ENCODE measurements at regions not wholly inside any gene's neighbourhood (a gene's known extent, or its start where the extent isn't known, plus 50 kb on each side); places are given as distances from the start of the nearest gene placed in this dataset.

- no peaks in the 10 kb centered on the region for H3K27me3 ChIP-seq (replicated peaks; ENCODE audit: insufficient read depth)
- H3K9me3 ChIP-seq: no peaks in the 10 kb centered on the region
- no peak for DNase-seq (ENCODE audit: low spot score)
- H3K4me3 ChIP-seq: no peak overlapping the region
- no peaks in the 10 kb centered on the region for H3K36me3 ChIP-seq
- 80% methylated on average over 3 of the region's 3 CpGs for WGBS
- H3K27ac ChIP-seq: no peak overlapping the region
- no peak for TF ChIP-seq POLR2A (IDR thresholded peaks at IDR 0.05)
- no peak for TF ChIP-seq CTCF (IDR thresholded peaks at IDR 0.05)
- TF ChIP-seq POLR2AphosphoS5 (IDR thresholded peaks at IDR 0.05): no peak
- H3K4me1 ChIP-seq (replicated peaks): no peaks in the 10 kb centered on the region
- intact Hi-C loops (cut with DNase I): no loop called here
Measured at GRCh38 chr4:115596265-115597001, 483.0 kb upstream of the NDST4 start.

GRCh38 chr4:115580901-115581300, 467.5 kb upstream of the NDST4 start:
- Histone ChIP-seq H3K4me1 (replicated peaks) (no peaks in the 10 kb centered on the region), H3K27ac (no peak overlapping the region), H3K9me3 (no peaks in the 10 kb centered on the region), H3K27me3 (replicated peaks; ENCODE audit: insufficient read depth) (no peaks in the 10 kb centered on the region), H3K4me3 (no peak overlapping the region), H3K36me3 (no peaks in the 10 kb centered on the region)
- DNase-seq (ENCODE audit: low spot score): no peak
- TF ChIP-seq POLR2A (IDR thresholded peaks at IDR 0.05): no peak
- TF ChIP-seq CTCF (IDR thresholded peaks at IDR 0.05): no peak
- TF ChIP-seq POLR2AphosphoS5 (IDR thresholded peaks at IDR 0.05): no peak
- intact Hi-C loops (cut with DNase I): no loop called here

DNA sequence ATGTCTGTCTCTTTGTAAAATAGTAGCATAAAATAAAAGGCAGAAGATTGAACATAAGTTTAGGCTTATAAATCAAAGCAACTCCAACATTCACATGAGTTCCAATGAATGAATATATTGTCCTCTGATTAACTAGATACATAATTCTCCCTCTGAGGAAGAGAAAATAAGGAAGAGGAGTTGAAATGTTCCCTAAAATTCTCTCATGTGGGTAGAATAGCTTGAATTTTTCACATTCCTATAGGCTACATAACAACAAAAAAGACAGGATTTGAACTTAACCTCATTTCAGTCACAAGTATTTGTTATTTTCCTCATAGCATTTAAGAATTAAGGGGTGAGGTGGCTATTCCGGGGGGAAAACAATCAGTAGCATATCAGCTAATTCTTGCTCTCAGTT, 462.4 kb upstream of the NDST4 start:
- 84% methylated on average over 1 of the region's 1 CpG for WGBS
- TF ChIP-seq POLR2AphosphoS5 (IDR thresholded peaks at IDR 0.05): no peak
- no peak for TF ChIP-seq CTCF (IDR thresholded peaks at IDR 0.05)
- no peak for TF ChIP-seq POLR2A (IDR thresholded peaks at IDR 0.05)

DNA sequence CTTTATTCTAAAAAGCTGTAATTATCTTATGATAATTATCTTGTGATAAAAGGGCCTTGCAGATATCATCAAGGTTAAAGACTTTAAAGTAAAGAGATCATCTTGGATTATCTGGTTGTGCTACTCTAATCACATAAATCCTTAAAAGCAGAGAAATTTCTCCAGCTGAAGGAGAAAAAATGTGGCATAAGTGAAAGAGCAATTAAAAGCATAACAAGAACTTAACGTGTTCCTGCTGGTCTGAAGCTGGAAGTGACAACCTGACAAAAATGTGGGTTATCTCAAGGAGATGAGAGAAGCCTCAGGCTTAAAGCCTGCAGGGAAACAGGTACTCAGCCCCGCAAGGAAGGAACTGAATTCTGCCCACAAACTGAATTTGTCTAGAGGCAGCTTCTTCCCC, 449.1 kb upstream of the NDST4 start:
- Histone ChIP-seq H3K9me3 (no peaks in the 10 kb centered on the region), H3K4me3 (no peak overlapping the region), H3K36me3 (no peaks in the 10 kb centered on the region), H3K27ac (no peak overlapping the region), H3K4me1 (replicated peaks) (no peaks in the 10 kb centered on the region), H3K27me3 (replicated peaks; ENCODE audit: insufficient read depth) (no peaks in the 10 kb centered on the region)
- DNase-seq (ENCODE audit: low spot score): no peak
- intact Hi-C loops (cut with DNase I): no loop called here
- TF ChIP-seq POLR2A (IDR thresholded peaks at IDR 0.05): no peak
- TF ChIP-seq CTCF (IDR thresholded peaks at IDR 0.05): no peak
- no peak for TF ChIP-seq POLR2AphosphoS5 (IDR thresholded peaks at IDR 0.05)
- WGBS: 16% methylated on average over 2 of the region's 2 CpGs

More for the DNA sequence above, 462.4 kb upstream of the NDST4 start:
- Histone ChIP-seq H3K27ac (no peak overlapping the region), H3K4me3 (no peak overlapping the region), H3K4me1 (replicated peaks) (no peaks in the 10 kb centered on the region), H3K9me3 (no peaks in the 10 kb centered on the region), H3K27me3 (replicated peaks; ENCODE audit: insufficient read depth) (no peaks in the 10 kb centered on the region), H3K36me3 (no peaks in the 10 kb centered on the region)
- intact Hi-C loops (cut with DNase I): no loop called here
- DNase-seq (ENCODE audit: low spot score): no peak

DNA sequence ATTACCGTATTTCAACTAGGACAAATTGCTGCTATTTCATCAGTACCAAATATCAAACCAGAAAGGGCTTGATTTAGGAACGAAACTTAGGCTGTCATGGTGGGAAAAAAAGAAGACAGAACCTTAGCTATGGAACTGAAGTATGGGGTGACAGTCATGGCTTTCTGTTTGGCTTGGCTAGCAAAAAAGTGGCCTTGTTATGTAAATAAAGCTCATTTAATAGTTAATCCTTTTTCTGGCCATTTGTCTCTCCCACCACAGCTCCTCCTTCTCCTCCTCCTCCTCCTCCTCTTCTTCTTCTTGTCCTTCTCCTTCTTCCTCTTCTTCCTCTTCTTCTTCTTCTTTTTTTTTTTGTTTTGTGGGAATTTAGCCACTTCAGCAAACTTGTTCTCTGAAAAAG, 434.7 kb upstream of the NDST4 start:
- Histone ChIP-seq H3K9me3 (no peaks in the 10 kb centered on the region), H3K27me3 (replicated peaks; ENCODE audit: insufficient read depth) (no peaks in the 10 kb centered on the region), H3K4me3 (no peak overlapping the region), H3K36me3 (no peaks in the 10 kb centered on the region), H3K4me1 (replicated peaks) (no peaks in the 10 kb centered on the region), H3K27ac (no peak overlapping the region)
- no peak for DNase-seq (ENCODE audit: low spot score)
- 69% methylated on average over 2 of the region's 2 CpGs for whole genome bisulfite sequencing
- TF ChIP-seq CTCF (IDR thresholded peaks at IDR 0.05) (no peak), POLR2AphosphoS5 (IDR thresholded peaks at IDR 0.05) (no peak), POLR2A (IDR thresholded peaks at IDR 0.05) (no peak)
- intact Hi-C loops (cut with DNase I): no loop called here
